ENCODE measurements at regions not wholly inside any gene's neighbourhood (a gene's known extent, or its start where the extent isn't known, plus 50 kb on each side); places are given as distances from the start of the nearest gene placed in this dataset.

GRCh38 chr4:84001876-84002569, 466.1 kb downstream of the GPAT3 start:
- no peak for DNase-seq
- H2BK12ac ChIP-seq (ENCODE audit: insufficient read length, low read depth, low read length) = no peak overlapping the region
- H3K56ac ChIP-seq (ENCODE audit: insufficient read length, low read depth, low read length) = no peak overlapping the region
- H3K18ac ChIP-seq (ENCODE audit: insufficient read length, low read depth, low read length) = no peak overlapping the region
- no peak overlapping the region for H3T11ph ChIP-seq (ENCODE audit: low read length)
- peaks cover 4 to 5% of the 10 kb centered on the region in 2 experiments; a peak in 3 of 4 replicates for H3K4me1 Mint-ChIP-seq
- no peak overlapping the region for H3K4me2 ChIP-seq (ENCODE audit: insufficient read depth, insufficient read length, low read length)
- no peaks in the 10 kb centered on the region for H3K9me3 Mint-ChIP-seq
- H2AFZ ChIP-seq (ENCODE audit: low read length) = no peak overlapping the region
- H3K14ac ChIP-seq (ENCODE audit: insufficient read depth, low read length) = no peak overlapping the region
- no peak overlapping the region for H4K5ac ChIP-seq (ENCODE audit: insufficient read length, low read depth, low read length)
- TF ChIP-seq, protein P1, sequence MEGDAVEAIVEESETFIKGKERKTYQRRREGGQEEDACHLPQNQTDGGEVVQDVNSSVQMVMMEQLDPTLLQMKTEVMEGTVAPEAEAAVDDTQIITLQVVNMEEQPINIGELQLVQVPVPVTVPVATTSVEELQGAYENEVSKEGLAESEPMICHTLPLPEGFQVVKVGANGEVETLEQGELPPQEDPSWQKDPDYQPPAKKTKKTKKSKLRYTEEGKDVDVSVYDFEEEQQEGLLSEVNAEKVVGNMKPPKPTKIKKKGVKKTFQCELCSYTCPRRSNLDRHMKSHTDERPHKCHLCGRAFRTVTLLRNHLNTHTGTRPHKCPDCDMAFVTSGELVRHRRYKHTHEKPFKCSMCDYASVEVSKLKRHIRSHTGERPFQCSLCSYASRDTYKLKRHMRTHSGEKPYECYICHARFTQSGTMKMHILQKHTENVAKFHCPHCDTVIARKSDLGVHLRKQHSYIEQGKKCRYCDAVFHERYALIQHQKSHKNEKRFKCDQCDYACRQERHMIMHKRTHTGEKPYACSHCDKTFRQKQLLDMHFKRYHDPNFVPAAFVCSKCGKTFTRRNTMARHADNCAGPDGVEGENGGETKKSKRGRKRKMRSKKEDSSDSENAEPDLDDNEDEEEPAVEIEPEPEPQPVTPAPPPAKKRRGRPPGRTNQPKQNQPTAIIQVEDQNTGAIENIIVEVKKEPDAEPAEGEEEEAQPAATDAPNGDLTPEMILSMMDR (conservative IDR thresholded peaks at IDR 0.05) = no peak
- H3K27me3 Mint-ChIP-seq (ENCODE audit: low read depth) = no peaks in the 10 kb centered on the region
- H2BK15ac ChIP-seq (ENCODE audit: low read depth, low read length) = no peak overlapping the region
- no peak overlapping the region for H2BK120ac ChIP-seq (ENCODE audit: low read depth, low read length, poor library complexity, severe bottlenecking)
- H2AK5ac ChIP-seq (ENCODE audit: insufficient read length, low read length) = no peak overlapping the region
- no peak overlapping the region for H4K8ac ChIP-seq (replicated peaks; ENCODE audit: insufficient read length, low read depth, low read length)
- no peak overlapping the region for H3K4ac ChIP-seq (ENCODE audit: low read depth, low read length)
- H3K4me3 Mint-ChIP-seq = no peak overlapping the region
- H2BK20ac ChIP-seq (ENCODE audit: low read depth, low read length, poor library complexity, severe bottlenecking) = no peak overlapping the region
- H3K27ac ChIP-seq (ENCODE audit: insufficient read length, low read depth, low read length) = no peak overlapping the region
- no peak overlapping the region for H2BK5ac ChIP-seq (ENCODE audit: insufficient read length, low read length)
- H3K27ac Mint-ChIP-seq = no peak overlapping the region
- H3K9me3 ChIP-seq (ENCODE audit: control insufficient read depth, low read depth, low read length) = no peaks in the 10 kb centered on the region
- no peak overlapping the region for H3K9ac ChIP-seq (ENCODE audit: extremely low read depth, insufficient read length, low read length)
- H3K23ac ChIP-seq (ENCODE audit: insufficient read length, low read depth, low read length) = no peak overlapping the region
- H3K27me3 ChIP-seq (ENCODE audit: insufficient read depth, low read length) = no peaks in the 10 kb centered on the region
- H3K36me3 Mint-ChIP-seq (ENCODE audit: insufficient read depth in 1 of 3, low read depth in 3 of 3) = no peaks in the 10 kb centered on the region
- WGBS (ENCODE audit: extremely low coverage, insufficient read length, low lambda C conversion rate) = no CpG with 5 or more reads among the region's 2 CpGs
- no peaks in the 10 kb centered on the region for H3K79me1 ChIP-seq (ENCODE audit: insufficient read depth, low read depth, low read length, poor library complexity, severe bottlenecking)
- no peaks in the 10 kb centered on the region for H4K20me1 ChIP-seq (ENCODE audit: control insufficient read depth, insufficient read depth, insufficient read length)
- no peak overlapping the region for H4K91ac ChIP-seq (ENCODE audit: insufficient read length, low read depth, low read length)
- no peaks in the 10 kb centered on the region for H3K79me2 ChIP-seq (ENCODE audit: insufficient read depth, low read length)
- no peaks in the 10 kb centered on the region for H3K23me2 ChIP-seq (ENCODE audit: insufficient read length, low read depth, low read length, poor library complexity, severe bottlenecking)
- no peaks in the 10 kb centered on the region for H3K4me1 ChIP-seq (ENCODE audit: insufficient read depth, low read length)
